ENCODE measurements at regions not wholly inside any gene's neighbourhood (a gene's known extent, or its start where the extent isn't known, plus 50 kb on each side); places are given as distances from the start of the nearest gene placed in this dataset.

DNA sequence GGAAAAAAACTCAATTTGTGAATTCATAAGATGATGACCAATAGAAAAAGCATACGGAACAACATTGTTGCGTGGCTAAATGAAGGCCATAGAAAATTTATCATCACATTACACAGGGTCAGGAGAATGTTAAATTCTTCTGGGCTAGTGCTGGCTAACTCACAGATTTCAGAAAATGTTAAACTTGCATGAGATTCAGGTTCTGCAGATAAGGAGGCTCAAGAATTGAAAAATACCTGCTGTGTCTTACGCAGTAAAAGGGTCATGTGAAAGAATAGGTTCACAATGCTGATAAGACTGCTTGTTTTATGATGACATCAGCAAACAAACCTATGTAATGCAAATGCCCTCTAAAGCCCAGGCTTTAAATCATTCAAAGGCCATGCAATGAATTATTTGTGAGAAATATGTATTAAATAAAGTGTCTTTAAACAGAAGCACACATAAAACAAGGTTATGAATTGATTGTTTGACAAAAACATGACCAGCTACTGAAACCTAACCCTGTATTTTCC, 378.8 kb downstream of the USP25 start:
- in situ Hi-C loops (cut with HindIII; ENCODE audit: low sequenced_read_pairs): no loop called here
- H3K4me3 ChIP-seq (ENCODE audit: low read depth, low read length): no peak overlapping the region
- DNase-seq (ENCODE audit: low read depth): no peak
- TF ChIP-seq, protein P1, sequence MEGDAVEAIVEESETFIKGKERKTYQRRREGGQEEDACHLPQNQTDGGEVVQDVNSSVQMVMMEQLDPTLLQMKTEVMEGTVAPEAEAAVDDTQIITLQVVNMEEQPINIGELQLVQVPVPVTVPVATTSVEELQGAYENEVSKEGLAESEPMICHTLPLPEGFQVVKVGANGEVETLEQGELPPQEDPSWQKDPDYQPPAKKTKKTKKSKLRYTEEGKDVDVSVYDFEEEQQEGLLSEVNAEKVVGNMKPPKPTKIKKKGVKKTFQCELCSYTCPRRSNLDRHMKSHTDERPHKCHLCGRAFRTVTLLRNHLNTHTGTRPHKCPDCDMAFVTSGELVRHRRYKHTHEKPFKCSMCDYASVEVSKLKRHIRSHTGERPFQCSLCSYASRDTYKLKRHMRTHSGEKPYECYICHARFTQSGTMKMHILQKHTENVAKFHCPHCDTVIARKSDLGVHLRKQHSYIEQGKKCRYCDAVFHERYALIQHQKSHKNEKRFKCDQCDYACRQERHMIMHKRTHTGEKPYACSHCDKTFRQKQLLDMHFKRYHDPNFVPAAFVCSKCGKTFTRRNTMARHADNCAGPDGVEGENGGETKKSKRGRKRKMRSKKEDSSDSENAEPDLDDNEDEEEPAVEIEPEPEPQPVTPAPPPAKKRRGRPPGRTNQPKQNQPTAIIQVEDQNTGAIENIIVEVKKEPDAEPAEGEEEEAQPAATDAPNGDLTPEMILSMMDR (IDR thresholded peaks at IDR 0.05; ENCODE audit: low read depth, low read length, missing control alignments): no peak

DNA sequence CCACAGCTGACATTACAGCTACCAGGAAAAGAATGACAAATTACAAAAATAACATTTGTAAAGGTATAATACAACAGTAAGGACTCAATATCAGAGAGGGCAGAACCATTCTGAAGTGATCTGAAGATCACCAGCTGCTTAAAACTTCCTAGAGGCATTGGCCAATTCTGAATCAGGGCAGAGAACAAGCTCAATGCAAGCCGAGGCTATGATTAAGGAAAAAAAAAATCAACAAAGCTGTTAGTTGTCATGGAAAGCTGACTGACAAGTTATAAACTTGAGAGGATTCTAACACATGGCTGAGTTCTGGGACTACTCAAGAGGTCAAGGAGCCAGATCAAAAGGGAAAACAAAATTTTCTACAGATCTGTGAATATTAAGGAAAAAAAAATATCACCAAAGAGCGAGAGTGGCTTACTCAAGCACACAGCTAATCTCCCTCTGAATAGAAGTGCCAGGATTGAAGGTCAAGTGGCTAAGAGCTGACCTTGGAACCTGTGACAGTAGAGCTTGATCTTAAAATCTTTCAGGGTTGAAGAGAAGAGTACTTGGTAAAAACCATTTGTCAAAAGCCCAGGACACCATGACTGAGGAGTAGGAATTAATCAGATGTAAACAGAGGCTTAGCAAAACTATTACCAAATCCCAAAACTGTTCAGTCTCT, 383.4 kb downstream of the USP25 start:
- no peak overlapping the region for H3K4me3 ChIP-seq (ENCODE audit: low read depth, low read length)

DNA sequence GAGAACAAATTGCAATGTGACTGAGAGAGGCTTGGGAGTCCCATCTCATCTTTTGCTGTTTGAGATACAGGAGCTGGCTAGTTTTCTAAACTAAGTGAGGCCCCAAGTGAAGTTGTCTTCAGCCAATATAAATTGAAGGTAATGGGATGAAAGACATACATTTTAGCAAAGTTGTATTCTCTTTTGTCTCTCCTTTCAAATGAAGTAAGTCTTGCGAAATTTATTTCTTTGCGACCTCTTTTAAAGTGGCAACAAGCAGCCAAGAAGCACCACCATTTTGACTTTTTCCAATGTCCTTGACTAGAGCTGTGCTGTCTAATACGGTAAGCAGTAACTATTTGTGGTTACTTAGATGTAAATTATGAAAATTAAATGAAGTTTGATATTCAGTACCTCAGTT, 385.7 kb downstream of the USP25 start:
- in situ Hi-C loops (cut with HindIII; ENCODE audit: low sequenced_read_pairs): no loop called here
- TF ChIP-seq, protein P1 (IDR thresholded peaks at IDR 0.05; ENCODE audit: low read depth, low read length, missing control alignments): no peak

More for the DNA sequence above, 383.4 kb downstream of the USP25 start:
- TF ChIP-seq, protein P1 (IDR thresholded peaks at IDR 0.05; ENCODE audit: low read depth, low read length, missing control alignments): no peak
- no peak for DNase-seq (ENCODE audit: low read depth)
- in situ Hi-C loops (cut with HindIII; ENCODE audit: low sequenced_read_pairs): no loop called here

DNA sequence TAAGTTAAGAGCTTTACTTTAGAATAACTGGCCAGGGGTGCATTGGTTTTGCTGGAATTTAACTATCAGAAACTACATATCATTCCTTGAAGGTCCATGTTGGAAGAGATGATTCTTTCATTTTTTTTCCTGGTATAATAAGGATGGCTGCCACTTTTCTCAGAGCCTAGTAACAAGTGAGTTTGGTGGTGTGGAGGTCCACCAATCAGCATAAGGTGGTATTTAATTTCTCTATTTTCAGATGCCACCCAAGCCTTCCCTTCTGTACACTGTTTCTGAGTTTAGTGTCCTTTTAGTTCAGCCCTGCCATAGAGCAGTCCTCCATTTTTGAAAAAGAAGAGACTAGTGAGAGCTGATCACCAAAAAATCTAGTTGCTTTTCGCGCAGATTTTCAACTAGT, 386.3 kb downstream of the USP25 start:
- in situ Hi-C loops (cut with HindIII; ENCODE audit: low sequenced_read_pairs): no loop called here
- DNase-seq (ENCODE audit: low read depth): no peak
- TF ChIP-seq, protein P1 (IDR thresholded peaks at IDR 0.05; ENCODE audit: low read depth, low read length, missing control alignments): no peak
- no peak overlapping the region for H3K4me3 ChIP-seq (ENCODE audit: low read depth, low read length)

More for the DNA sequence above, 385.7 kb downstream of the USP25 start:
- no peak for DNase-seq (ENCODE audit: low read depth)
- H3K4me3 ChIP-seq (ENCODE audit: low read depth, low read length): no peak overlapping the region

DNA sequence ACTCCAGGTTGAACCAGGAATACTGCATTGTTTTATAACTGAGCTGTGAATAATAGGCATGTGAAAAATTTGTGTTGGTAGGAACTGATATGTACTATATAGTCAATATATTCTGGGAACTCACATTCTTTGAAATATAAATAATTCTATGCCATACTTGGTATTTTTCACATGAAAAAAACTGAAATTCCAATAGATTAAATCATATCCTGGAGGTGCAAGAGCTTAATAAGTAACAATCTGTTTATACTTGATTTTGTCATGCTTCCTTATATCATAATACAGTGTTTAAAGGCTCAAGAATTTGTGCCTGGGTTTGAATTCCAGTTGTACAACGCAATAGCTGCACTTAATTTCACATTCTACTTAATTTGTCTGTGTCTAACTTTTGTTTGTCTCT, 387.0 kb downstream of the USP25 start:
- peak; percentile 29 for DNase-seq (ENCODE audit: low read depth)
- in situ Hi-C loops (cut with HindIII; ENCODE audit: low sequenced_read_pairs): no loop called here
- TF ChIP-seq, protein P1 (IDR thresholded peaks at IDR 0.05; ENCODE audit: low read depth, low read length, missing control alignments): no peak
- no peak overlapping the region for H3K4me3 ChIP-seq (ENCODE audit: low read depth, low read length)

DNA sequence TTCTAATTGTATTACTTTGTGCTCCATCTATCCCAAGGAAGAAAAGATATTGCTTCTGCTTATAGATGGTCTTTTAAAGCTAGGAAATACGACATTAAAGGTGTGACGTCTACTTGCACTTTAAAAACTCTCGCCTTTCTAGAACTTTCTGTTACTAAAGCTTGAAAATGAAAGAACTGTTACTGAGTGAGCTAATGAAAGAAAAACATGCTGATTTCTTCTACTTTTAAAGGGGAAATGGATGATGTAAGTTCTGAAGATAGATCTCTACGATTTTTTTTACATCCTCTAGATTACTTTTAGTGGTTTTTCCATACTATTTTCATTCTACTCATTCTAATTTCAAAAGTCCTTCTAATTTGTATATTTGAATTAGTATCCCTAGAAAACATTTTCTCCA, 387.5 kb downstream of the USP25 start:
- H3K4me3 ChIP-seq (ENCODE audit: low read depth, low read length): no peak overlapping the region
- TF ChIP-seq, protein P1 (IDR thresholded peaks at IDR 0.05; ENCODE audit: low read depth, low read length, missing control alignments): no peak
- no peak for DNase-seq (ENCODE audit: low read depth)
- in situ Hi-C loops (cut with HindIII; ENCODE audit: low sequenced_read_pairs): no loop called here

Measured in astrocyte of the cerebellum (primary cell).